Stimulated activated CD8-positive, alpha-beta memory T cell treated with anti-CD3 and anti-CD28 coated beads, Interleukin-12 subunit alpha, Interleukin-12 subunit beta, amount 100 ng/mL, for 24 hours (primary cell): ENCODE measurements at regions not wholly inside any gene's neighbourhood (a gene's known extent, or its start where the extent isn't known, plus 50 kb on each side); places are given as distances from the start of the nearest gene placed in this dataset.
A peak's percentile ranks its signal among the peaks of the same experiment; 100 is the strongest.

Experiments used
- DNase-seq: peaks from one replicate; pipeline ENCODE4 v3.0.0-alpha.2; 2020; ENCODE audit errors: extremely low read depth

GRCh38 chr1:98068016-98068415 is 147.2 kb upstream of the DPYD start:
- DNase-seq = no peak

GRCh38 chr1:98066911-98067310 is 146.1 kb upstream of the DPYD start:
- DNase-seq = no peak

- no peak for DNase-seq
Observed at GRCh38 chr1:98059620-98060019, 138.8 kb upstream of the DPYD start.

GRCh38 chr1:98058676-98059075 is 137.8 kb upstream of the DPYD start:
- DNase-seq = no peak

GRCh38 chr1:98057236-98057910 is 136.5 kb upstream of the DPYD start:
- DNase-seq = no peak

GRCh38 chr1:98056781-98057180 is 135.9 kb upstream of the DPYD start:
- no peak for DNase-seq

- DNase-seq = no peak
Observed at GRCh38 chr1:98055457-98055856, 134.6 kb upstream of the DPYD start.

- DNase-seq = no peak
Observed at GRCh38 chr1:98054786-98055185, 134.0 kb upstream of the DPYD start.

GRCh38 chr1:98054367-98054701 is 133.5 kb upstream of the DPYD start:
- no peak for DNase-seq

GRCh38 chr1:98053471-98054366 is 132.9 kb upstream of the DPYD start:
- DNase-seq = peak; percentile 23

- no peak for DNase-seq
Observed at GRCh38 chr1:98051065-98051675, 130.3 kb upstream of the DPYD start.

- no peak for DNase-seq
Observed at GRCh38 chr1:98049370-98050135, 128.7 kb upstream of the DPYD start.

- DNase-seq = no peak
Observed at GRCh38 chr1:98048751-98049325, 128.0 kb upstream of the DPYD start.

GRCh38 chr1:98048244-98048643 is 127.4 kb upstream of the DPYD start:
- no peak for DNase-seq

- no peak for DNase-seq
Observed at GRCh38 chr1:98047171-98047570, 126.3 kb upstream of the DPYD start.

- no peak for DNase-seq
Observed at GRCh38 chr1:98045767-98046641, 125.2 kb upstream of the DPYD start.

GRCh38 chr1:98045211-98045766 is 124.5 kb upstream of the DPYD start:
- DNase-seq = no peak

GRCh38 chr1:98044766-98045165 is 123.9 kb upstream of the DPYD start:
- DNase-seq = no peak

GRCh38 chr1:98044071-98044697 is 123.3 kb upstream of the DPYD start:
- no peak for DNase-seq

GRCh38 chr1:98035602-98036002 is 114.8 kb upstream of the DPYD start:
- DNase-seq = no peak
